Esophagus muscularis mucosa (tissue), 3 donors: ENCODE measurements at regions not wholly inside any gene's neighbourhood (a gene's known extent, or its start where the extent isn't known, plus 50 kb on each side); places are given as distances from the start of the nearest gene placed in this dataset.

Source experiments
- CTCF ChIP-seq, 3 experiments: fragments of 200-600 bp in 2 of 3; fragments of 450-650 bp in 1 of 3; sonication (generic) in 2 of 3; IDR thresholded peaks; one replicate each; pipeline ENCODE4 v1.5.1; 2017 to 2019; ENCODE audit warnings: antibody characterized with exemption in 3 of 3, mild to moderate bottlenecking in 2 of 3, moderate library complexity in 1 of 3
- POLR2A ChIP-seq: fragments of 450-650 bp; IDR thresholded peaks from one replicate; pipeline ENCODE4 v1.6.1; 2017; ENCODE audit warnings: antibody characterized with exemption, moderate library complexity, mild to moderate bottlenecking, low read depth
- POLR2AphosphoS5 ChIP-seq, 2 donors: sonication (generic); formaldehyde crosslinking; IDR thresholded peaks; one replicate each; pipeline ENCODE4 v1.6.1; 2017; ENCODE audit warnings: antibody characterized with exemption in 2 of 2

- TF ChIP-seq CTCF (IDR thresholded peaks at IDR 0.05) (no peak), POLR2AphosphoS5 (IDR thresholded peaks at IDR 0.05) (no peak), POLR2A (no peak)
These were observed 52.2 kb upstream of the ZC3H15 start for GRCh38 chr2:186433777-186434432.
